ENCODE measurements at regions not wholly inside any gene's neighbourhood (a gene's known extent, or its start where the extent isn't known, plus 50 kb on each side); places are given as distances from the start of the nearest gene placed in this dataset.
"Not testable (repeated sequence)": the region's sequence is repeated elsewhere in the genome, so short reads cannot be mapped to it uniquely, and the experiment has no call there.

- no peak overlapping the region for H3K27ac ChIP-seq (ENCODE audit: insufficient read depth, low read length, poor library complexity, severe bottlenecking)
- peaks cover 5% of the 10 kb centered on the region for H3K4me1 ChIP-seq (ENCODE audit: control insufficient read depth, insufficient read depth, low read length, poor library complexity, severe bottlenecking)
- H3K4me3 ChIP-seq (ENCODE audit: insufficient read depth, low read depth, low read length, poor library complexity, severe bottlenecking), result no peak overlapping the region
- no peaks in the 10 kb centered on the region for H3K9me3 ChIP-seq (ENCODE audit: control insufficient read depth, low read length)
- no peak for DNase-seq
- H3K36me3 ChIP-seq (ENCODE audit: control insufficient read depth, insufficient read depth, low read length), result no peaks in the 10 kb centered on the region
- H3K27me3 ChIP-seq (replicated peaks; ENCODE audit: control insufficient read depth, insufficient read depth, low read length, poor library complexity, severe bottlenecking), result no peaks in the 10 kb centered on the region
These were observed 70.9 kb upstream of the UBASH3B start for GRCh38 chr11:122584670-122585069.

- not testable (repeated sequence) for H3K4me3 ChIP-seq (ENCODE audit: insufficient read depth, low read depth, low read length, poor library complexity, severe bottlenecking); H3K9me3 ChIP-seq (ENCODE audit: control insufficient read depth, low read length); H3K27me3 ChIP-seq (replicated peaks; ENCODE audit: control insufficient read depth, insufficient read depth, low read length, poor library complexity, severe bottlenecking); DNase-seq; H3K36me3 ChIP-seq (ENCODE audit: control insufficient read depth, insufficient read depth, low read length); H3K4me1 ChIP-seq (ENCODE audit: control insufficient read depth, insufficient read depth, low read length, poor library complexity, severe bottlenecking); H3K27ac ChIP-seq (ENCODE audit: insufficient read depth, low read length, poor library complexity, severe bottlenecking)
These were observed 75.5 kb upstream of the UBASH3B start for GRCh38 chr11:122580071-122580470.

DNA sequence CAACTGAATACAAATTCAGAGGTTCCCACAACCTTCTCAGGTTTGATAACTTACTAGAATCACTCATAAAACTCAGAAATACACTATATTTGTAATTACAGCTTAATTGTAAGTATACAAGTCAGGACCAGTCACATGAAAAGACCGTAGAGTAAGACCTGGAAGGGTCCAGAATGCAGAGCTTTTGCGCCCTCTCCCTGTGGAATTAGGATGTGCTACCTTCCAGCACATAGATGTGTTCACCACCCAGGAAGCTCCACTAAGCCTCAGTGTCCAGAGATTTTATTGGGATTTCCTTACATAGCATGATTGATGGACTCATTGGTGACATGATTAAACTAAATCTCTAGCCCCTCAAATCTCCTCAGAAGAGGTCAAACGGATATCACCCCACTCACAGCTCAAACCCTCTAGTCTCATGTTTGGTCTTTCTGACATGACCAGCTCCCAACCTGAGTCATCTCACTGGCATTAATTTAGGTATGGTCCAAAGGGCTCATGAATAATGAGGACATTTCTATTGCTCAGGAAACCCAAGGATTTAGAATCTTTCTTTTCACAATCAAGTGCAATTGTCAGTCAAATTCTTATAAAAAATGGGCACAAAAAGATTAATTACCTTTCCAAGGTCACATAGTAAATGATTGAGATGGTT is 77.2 kb upstream of the UBASH3B start:
- H3K36me3 ChIP-seq (ENCODE audit: control insufficient read depth, insufficient read depth, low read length), result no peaks in the 10 kb centered on the region
- H3K4me3 ChIP-seq (ENCODE audit: insufficient read depth, low read depth, low read length, poor library complexity, severe bottlenecking), result no peak overlapping the region
- H3K27ac ChIP-seq (ENCODE audit: insufficient read depth, low read length, poor library complexity, severe bottlenecking), result no peak overlapping the region
- DNase-seq, result no peak
- no peaks in the 10 kb centered on the region for H3K9me3 ChIP-seq (ENCODE audit: control insufficient read depth, low read length)
- H3K4me1 ChIP-seq (ENCODE audit: control insufficient read depth, insufficient read depth, low read length, poor library complexity, severe bottlenecking), result peaks cover 5% of the 10 kb centered on the region
- H3K27me3 ChIP-seq (replicated peaks; ENCODE audit: control insufficient read depth, insufficient read depth, low read length, poor library complexity, severe bottlenecking), result no peaks in the 10 kb centered on the region

DNA sequence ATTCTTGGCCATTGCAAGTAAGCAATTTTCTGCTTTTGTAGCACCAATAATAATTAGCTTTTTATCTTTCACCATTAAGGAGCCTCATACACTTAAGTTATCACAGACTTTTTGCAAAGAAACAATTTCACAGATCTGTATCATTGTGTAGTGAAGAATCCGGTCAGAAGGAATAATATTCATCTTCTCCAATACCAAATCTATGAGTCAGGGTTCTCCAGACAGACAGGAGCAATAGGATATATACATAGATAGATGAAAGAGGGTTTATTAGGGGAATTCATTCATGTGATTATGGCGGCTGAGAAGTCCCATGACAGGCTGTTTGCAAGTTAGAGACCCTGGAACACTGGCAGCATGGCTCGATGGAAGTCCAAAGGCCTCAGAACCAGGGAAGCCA is 82.9 kb upstream of the UBASH3B start:
- no peak overlapping the region for H3K27ac ChIP-seq (ENCODE audit: insufficient read depth, low read length, poor library complexity, severe bottlenecking)
- no peaks in the 10 kb centered on the region for H3K4me1 ChIP-seq (ENCODE audit: control insufficient read depth, insufficient read depth, low read length, poor library complexity, severe bottlenecking)
- H3K4me3 ChIP-seq (ENCODE audit: insufficient read depth, low read depth, low read length, poor library complexity, severe bottlenecking), result no peak overlapping the region
- DNase-seq, result no peak
- H3K27me3 ChIP-seq (replicated peaks; ENCODE audit: control insufficient read depth, insufficient read depth, low read length, poor library complexity, severe bottlenecking), result no peaks in the 10 kb centered on the region
- no peaks in the 10 kb centered on the region for H3K36me3 ChIP-seq (ENCODE audit: control insufficient read depth, insufficient read depth, low read length)
- H3K9me3 ChIP-seq (ENCODE audit: control insufficient read depth, low read length), result no peaks in the 10 kb centered on the region

GRCh38 chr11:122563761-122564160 is 91.8 kb upstream of the UBASH3B start:
- no peak overlapping the region for H3K27ac ChIP-seq (ENCODE audit: insufficient read depth, low read length, poor library complexity, severe bottlenecking)
- no peaks in the 10 kb centered on the region for H3K9me3 ChIP-seq (ENCODE audit: control insufficient read depth, low read length)
- no peak overlapping the region for H3K4me3 ChIP-seq (ENCODE audit: insufficient read depth, low read depth, low read length, poor library complexity, severe bottlenecking)
- H3K27me3 ChIP-seq (replicated peaks; ENCODE audit: control insufficient read depth, insufficient read depth, low read length, poor library complexity, severe bottlenecking), result no peaks in the 10 kb centered on the region
- DNase-seq, result no peak
- H3K36me3 ChIP-seq (ENCODE audit: control insufficient read depth, insufficient read depth, low read length), result no peaks in the 10 kb centered on the region
- no peaks in the 10 kb centered on the region for H3K4me1 ChIP-seq (ENCODE audit: control insufficient read depth, insufficient read depth, low read length, poor library complexity, severe bottlenecking)

- no peaks in the 10 kb centered on the region for H3K27me3 ChIP-seq (replicated peaks; ENCODE audit: control insufficient read depth, insufficient read depth, low read length, poor library complexity, severe bottlenecking)
These were observed 95.7 kb upstream of the UBASH3B start for GRCh38 chr11:122559734-122560382.

GRCh38 chr11:122559218-122559617 is 96.3 kb upstream of the UBASH3B start:
- H3K27ac ChIP-seq (ENCODE audit: insufficient read depth, low read length, poor library complexity, severe bottlenecking); H3K27me3 ChIP-seq (replicated peaks; ENCODE audit: control insufficient read depth, insufficient read depth, low read length, poor library complexity, severe bottlenecking): not testable (repeated sequence)

More at GRCh38 chr11:122559734-122560382, 95.7 kb upstream of the UBASH3B start:
- DNase-seq, result no peak
- H3K36me3 ChIP-seq (ENCODE audit: control insufficient read depth, insufficient read depth, low read length), result no peaks in the 10 kb centered on the region
- H3K4me3 ChIP-seq (ENCODE audit: insufficient read depth, low read depth, low read length, poor library complexity, severe bottlenecking), result no peak overlapping the region
- H3K4me1 ChIP-seq (ENCODE audit: control insufficient read depth, insufficient read depth, low read length, poor library complexity, severe bottlenecking), result no peaks in the 10 kb centered on the region
- no peaks in the 10 kb centered on the region for H3K9me3 ChIP-seq (ENCODE audit: control insufficient read depth, low read length)
- no peak overlapping the region for H3K27ac ChIP-seq (ENCODE audit: insufficient read depth, low read length, poor library complexity, severe bottlenecking)

GRCh38 chr11:122557163-122557562 is 98.4 kb upstream of the UBASH3B start:
- not testable (repeated sequence) for H3K9me3 ChIP-seq (ENCODE audit: control insufficient read depth, low read length); H3K4me3 ChIP-seq (ENCODE audit: insufficient read depth, low read depth, low read length, poor library complexity, severe bottlenecking)

More at GRCh38 chr11:122559218-122559617, 96.3 kb upstream of the UBASH3B start:
- not testable (repeated sequence) for H3K9me3 ChIP-seq (ENCODE audit: control insufficient read depth, low read length); H3K4me3 ChIP-seq (ENCODE audit: insufficient read depth, low read depth, low read length, poor library complexity, severe bottlenecking); DNase-seq; H3K36me3 ChIP-seq (ENCODE audit: control insufficient read depth, insufficient read depth, low read length); H3K4me1 ChIP-seq (ENCODE audit: control insufficient read depth, insufficient read depth, low read length, poor library complexity, severe bottlenecking)

DNA sequence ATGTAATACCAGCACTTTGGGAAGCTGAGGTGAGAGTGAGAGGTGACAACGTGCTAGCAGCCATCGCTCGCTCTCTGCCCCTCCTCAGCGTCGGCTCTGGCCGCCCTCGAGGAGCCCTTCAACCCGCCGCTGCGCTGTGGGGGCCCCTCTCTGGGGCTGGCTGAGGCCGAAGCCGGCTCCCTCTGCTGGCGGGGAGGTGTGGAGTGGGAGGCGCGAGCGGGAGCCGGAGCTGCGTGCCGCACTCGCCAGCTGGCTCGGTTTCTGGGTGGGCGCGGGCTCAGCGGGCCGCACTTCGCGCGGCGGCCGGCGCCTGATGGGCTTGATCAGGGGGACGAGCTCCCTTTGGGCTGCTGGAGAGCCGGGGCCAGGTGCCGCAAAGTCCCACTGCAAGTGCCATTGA is 98.9 kb upstream of the UBASH3B start:
- Histone ChIP-seq H3K9me3 (ENCODE audit: control insufficient read depth, low read length) (no peaks in the 10 kb centered on the region), H3K4me1 (ENCODE audit: control insufficient read depth, insufficient read depth, low read length, poor library complexity, severe bottlenecking) (no peaks in the 10 kb centered on the region), H3K27ac (ENCODE audit: insufficient read depth, low read length, poor library complexity, severe bottlenecking) (no peak overlapping the region), H3K36me3 (ENCODE audit: control insufficient read depth, insufficient read depth, low read length) (no peaks in the 10 kb centered on the region), H3K27me3 (replicated peaks; ENCODE audit: control insufficient read depth, insufficient read depth, low read length, poor library complexity, severe bottlenecking) (no peaks in the 10 kb centered on the region), H3K4me3 (ENCODE audit: insufficient read depth, low read depth, low read length, poor library complexity, severe bottlenecking) (no peak overlapping the region)
- DNase-seq, result no peak

More at GRCh38 chr11:122557163-122557562, 98.4 kb upstream of the UBASH3B start:
- not testable (repeated sequence) for H3K4me1 ChIP-seq (ENCODE audit: control insufficient read depth, insufficient read depth, low read length, poor library complexity, severe bottlenecking); H3K27ac ChIP-seq (ENCODE audit: insufficient read depth, low read length, poor library complexity, severe bottlenecking); DNase-seq; H3K27me3 ChIP-seq (replicated peaks; ENCODE audit: control insufficient read depth, insufficient read depth, low read length, poor library complexity, severe bottlenecking); H3K36me3 ChIP-seq (ENCODE audit: control insufficient read depth, insufficient read depth, low read length)

DNA sequence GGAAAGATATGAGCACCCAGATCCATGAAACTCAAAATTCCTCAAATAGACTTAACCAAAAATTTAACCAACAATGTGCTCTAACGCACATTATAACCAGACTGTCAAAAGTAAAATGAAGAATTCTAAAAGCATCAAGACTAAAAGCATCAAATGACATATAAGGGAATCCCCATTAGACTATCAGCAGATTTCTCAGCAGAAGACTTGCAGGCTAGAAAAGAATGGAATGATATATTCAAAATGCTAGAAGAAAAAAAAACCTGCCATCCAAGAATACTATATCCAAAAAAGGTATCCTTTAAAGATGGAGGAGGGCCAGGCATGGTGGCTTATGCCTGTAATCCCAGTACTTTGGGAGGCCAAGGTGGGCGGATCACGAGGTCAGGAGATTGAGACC is 117.5 kb upstream of the UBASH3B start:
- no peak for DNase-seq
- Histone ChIP-seq H3K36me3 (ENCODE audit: control insufficient read depth, insufficient read depth, low read length) (no peaks in the 10 kb centered on the region), H3K9me3 (ENCODE audit: control insufficient read depth, low read length) (no peaks in the 10 kb centered on the region)

More for the DNA sequence above, 117.5 kb upstream of the UBASH3B start:
- no peaks in the 10 kb centered on the region for H3K4me1 ChIP-seq (ENCODE audit: control insufficient read depth, insufficient read depth, low read length, poor library complexity, severe bottlenecking)
- no peak overlapping the region for H3K4me3 ChIP-seq (ENCODE audit: insufficient read depth, low read depth, low read length, poor library complexity, severe bottlenecking)
- no peak overlapping the region for H3K27ac ChIP-seq (ENCODE audit: insufficient read depth, low read length, poor library complexity, severe bottlenecking)
- no peaks in the 10 kb centered on the region for H3K27me3 ChIP-seq (replicated peaks; ENCODE audit: control insufficient read depth, insufficient read depth, low read length, poor library complexity, severe bottlenecking)

Data from effector memory CD4-positive, alpha-beta T cell (primary cell).